ENCODE measurements at regions not wholly inside any gene's neighbourhood (a gene's known extent, or its start where the extent isn't known, plus 50 kb on each side); places are given as distances from the start of the nearest gene placed in this dataset.

GRCh38 chr3:82814660-82815059 lies 1053.2 kb upstream of the GBE1 start:
- no peaks in the 10 kb centered on the region for H3K36me3 ChIP-seq
- no peak overlapping the region for H3K4me3 ChIP-seq
- no peaks in the 10 kb centered on the region for H3K27me3 ChIP-seq
- no peak for TF ChIP-seq POLR2A (IDR thresholded peaks at IDR 0.05)
- TF ChIP-seq, protein P1, sequence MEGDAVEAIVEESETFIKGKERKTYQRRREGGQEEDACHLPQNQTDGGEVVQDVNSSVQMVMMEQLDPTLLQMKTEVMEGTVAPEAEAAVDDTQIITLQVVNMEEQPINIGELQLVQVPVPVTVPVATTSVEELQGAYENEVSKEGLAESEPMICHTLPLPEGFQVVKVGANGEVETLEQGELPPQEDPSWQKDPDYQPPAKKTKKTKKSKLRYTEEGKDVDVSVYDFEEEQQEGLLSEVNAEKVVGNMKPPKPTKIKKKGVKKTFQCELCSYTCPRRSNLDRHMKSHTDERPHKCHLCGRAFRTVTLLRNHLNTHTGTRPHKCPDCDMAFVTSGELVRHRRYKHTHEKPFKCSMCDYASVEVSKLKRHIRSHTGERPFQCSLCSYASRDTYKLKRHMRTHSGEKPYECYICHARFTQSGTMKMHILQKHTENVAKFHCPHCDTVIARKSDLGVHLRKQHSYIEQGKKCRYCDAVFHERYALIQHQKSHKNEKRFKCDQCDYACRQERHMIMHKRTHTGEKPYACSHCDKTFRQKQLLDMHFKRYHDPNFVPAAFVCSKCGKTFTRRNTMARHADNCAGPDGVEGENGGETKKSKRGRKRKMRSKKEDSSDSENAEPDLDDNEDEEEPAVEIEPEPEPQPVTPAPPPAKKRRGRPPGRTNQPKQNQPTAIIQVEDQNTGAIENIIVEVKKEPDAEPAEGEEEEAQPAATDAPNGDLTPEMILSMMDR (IDR thresholded peaks at IDR 0.05), result no peak
- DNase-seq, result no peak
- H3K27ac ChIP-seq, result no peak overlapping the region
- intact Hi-C loops (cut with DNase I), result no loop called here
- H3K4me1 ChIP-seq, result no peaks in the 10 kb centered on the region
- H3K9me3 ChIP-seq, result peaks cover 0 to 8% (median 0%) of the 10 kb centered on the region in 3 donors
- 83 to 94% methylated on average over 2 of the region's 2 CpGs for WGBS, 2 donors

DNA sequence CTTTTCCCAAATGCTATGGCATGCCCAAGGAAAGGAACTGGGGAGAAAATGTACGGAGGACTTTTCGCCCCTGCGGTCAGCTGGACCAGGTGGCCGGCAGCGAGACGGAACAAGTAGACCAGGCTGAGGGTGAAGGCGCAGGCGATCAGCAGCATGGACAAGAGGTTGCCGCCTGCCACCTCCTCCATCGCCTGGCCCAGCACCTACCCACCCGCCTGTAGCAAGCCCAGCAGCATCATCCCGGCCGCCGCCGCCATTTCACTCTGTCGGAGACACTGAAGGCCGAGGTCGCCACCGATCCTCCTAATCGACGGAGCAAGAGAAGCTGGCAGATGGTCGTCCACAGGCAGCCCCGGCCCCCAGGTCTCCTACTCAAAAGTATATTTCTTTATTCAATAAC lies 1046.3 kb upstream of the GBE1 start:
- no peak overlapping the region for H3K27ac ChIP-seq
- no peak overlapping the region for H3K4me3 ChIP-seq
- intact Hi-C loops (cut with DNase I), result no loop called here
- no peaks in the 10 kb centered on the region for H3K4me1 ChIP-seq
- 92 to 96% methylated on average over 19 to 23 of the region's 23 CpGs for WGBS, 2 donors
- H3K36me3 ChIP-seq, result no peaks in the 10 kb centered on the region
- TF ChIP-seq, protein P1 (IDR thresholded peaks at IDR 0.05), result no peak
- no peak for TF ChIP-seq POLR2A (IDR thresholded peaks at IDR 0.05)
- no peaks in the 10 kb centered on the region for H3K27me3 ChIP-seq
- no peak for DNase-seq
- no peaks in the 10 kb centered on the region for H3K9me3 ChIP-seq

- H3K27ac ChIP-seq, result no peak overlapping the region
- no peak for TF ChIP-seq POLR2A (IDR thresholded peaks at IDR 0.05)
- TF ChIP-seq, protein P1 (IDR thresholded peaks at IDR 0.05), result no peak
- no peak for DNase-seq
- H3K27me3 ChIP-seq, result no peaks in the 10 kb centered on the region
- H3K36me3 ChIP-seq, result no peaks in the 10 kb centered on the region
- WGBS, 2 donors, result 32 to 46% methylated on average over 2 of the region's 2 CpGs
- H3K9me3 ChIP-seq, result no peaks in the 10 kb centered on the region
- no peak overlapping the region for H3K4me3 ChIP-seq
- H3K4me1 ChIP-seq, result no peaks in the 10 kb centered on the region
- intact Hi-C loops (cut with DNase I), result no loop called here
Measured at GRCh38 chr3:82802501-82802900, 1041.1 kb upstream of the GBE1 start.

DNA sequence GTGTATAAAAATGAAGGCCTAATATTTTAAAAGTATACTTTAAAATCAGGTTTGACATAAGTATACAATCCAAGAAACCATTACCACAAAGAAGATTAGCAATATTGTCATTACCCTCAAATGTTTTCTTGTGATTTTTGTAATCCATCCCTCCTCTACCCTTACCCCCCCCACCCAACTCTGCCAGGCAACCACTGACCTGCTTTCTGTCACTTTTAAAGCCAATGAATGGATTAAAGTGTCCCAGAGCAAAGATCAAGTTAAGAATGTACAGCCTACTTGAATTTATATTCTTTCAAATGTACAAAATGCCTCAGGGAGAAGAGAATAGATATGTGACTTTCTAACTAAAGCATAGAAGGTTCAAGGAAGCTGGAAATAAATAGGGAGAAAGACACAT lies 1038.8 kb upstream of the GBE1 start:
- no peaks in the 10 kb centered on the region for H3K9me3 ChIP-seq
- H3K27ac ChIP-seq, result no peak overlapping the region
- intact Hi-C loops (cut with DNase I), result no loop called here
- peaks cover 0 to 3% (median 0%) of the 10 kb centered on the region in 4 donors for H3K27me3 ChIP-seq
- TF ChIP-seq, protein P1 (IDR thresholded peaks at IDR 0.05), result no peak
- TF ChIP-seq POLR2A (IDR thresholded peaks at IDR 0.05), result no peak
- no peak for DNase-seq
- H3K36me3 ChIP-seq, result no peaks in the 10 kb centered on the region
- H3K4me1 ChIP-seq, result no peaks in the 10 kb centered on the region
- no peak overlapping the region for H3K4me3 ChIP-seq

DNA sequence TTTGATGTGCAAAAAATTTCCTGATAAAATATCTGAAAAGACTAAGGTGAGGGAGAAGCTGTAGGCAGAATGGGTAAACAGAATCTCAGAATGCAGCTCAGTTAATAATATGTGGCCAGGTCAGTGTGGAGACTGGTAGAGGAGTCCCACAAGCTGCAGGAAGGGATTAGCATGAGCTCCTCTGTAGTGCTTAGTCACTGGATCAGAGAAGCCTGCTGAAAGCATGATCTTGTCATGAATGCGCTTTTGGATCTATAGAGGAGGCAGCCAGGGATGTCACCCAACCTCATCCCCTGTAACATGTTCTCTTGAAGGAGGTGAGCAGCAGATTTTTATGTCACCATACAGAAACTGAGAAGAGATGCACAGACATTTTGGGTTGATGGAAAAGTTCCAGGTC lies 1035.3 kb upstream of the GBE1 start:
- 88 to 100% methylated on average over 1 of the region's 1 CpG for WGBS, 2 donors
- H3K9me3 ChIP-seq, result no peaks in the 10 kb centered on the region
- intact Hi-C loops (cut with DNase I), result no loop called here

More for the DNA sequence above, 1035.3 kb upstream of the GBE1 start:
- TF ChIP-seq POLR2A (IDR thresholded peaks at IDR 0.05), result no peak
- TF ChIP-seq, protein P1 (IDR thresholded peaks at IDR 0.05), result no peak
- Histone ChIP-seq H3K36me3 (no peaks in the 10 kb centered on the region), H3K4me3 (no peak overlapping the region), H3K4me1 (no peaks in the 10 kb centered on the region), H3K27ac (no peak overlapping the region), H3K27me3 (peaks cover 0 to 3% (median 0%) of the 10 kb centered on the region in 4 donors)
- DNase-seq, result no peak
